HepG2 (cell line): ENCODE measurements at regions not wholly inside any gene's neighbourhood (a gene's known extent, or its start where the extent isn't known, plus 50 kb on each side); places are given as distances from the start of the nearest gene placed in this dataset.

Source experiments
- ATAC-seq: fragments of 200-7000 bp; cut with Tn5 transposase; 3 replicates; pipeline ENCODE4 v1.9.1; 2020; ENCODE audit warnings: mild to moderate bottlenecking, moderate library complexity
- BruUV-seq: library from RNA; stranded (reverse); fragments of 400-500 nt; replicated peaks from 2 replicates; lab custom pipeline; 2021; lab: Mats Ljungman, UMichigan
- CTCF ChIA-PET: fragments of 300-600 bp; formaldehyde crosslinking; extraction: SDS; loops from one replicate; lab custom pipeline; 2021; ENCODE audit warnings: low total read pairs, inconsistent platforms, low intra/inter-chr PET ratio; lab: Yijun Ruan, JAX
- POLR2A ChIA-PET: fragments of 350-600 bp; sonication (Branson Sonifier 250); formaldehyde crosslinking; loops from one replicate; lab custom pipeline; 2020; ENCODE audit warnings: antibody characterized with exemption, inconsistent platforms; lab: Yijun Ruan, JAX
- DNase-seq: peaks from one replicate; pipeline ENCODE4 v3.0.0-alpha.2; 2015; ENCODE audit warnings: low spot score
- FAIRE-seq: peaks from 3 replicates; lab custom pipeline; 2011; peaks lifted over from hg19 to GRCh38; lab: Jason Lieb, UNC
- H2AFZ ChIP-seq: one replicate; pipeline ENCODE4 v1.6.1; 2011; ENCODE audit warnings: low read length, inconsistent platforms
- H3K27ac ChIP-seq: fragments of 300-600 bp; 3 replicates; pipeline ENCODE4 v1.8.0; 2011; ENCODE audit warnings: mixed run types, mild to moderate bottlenecking, mixed read lengths, low read length, inconsistent platforms; ENCODE audit not compliant: insufficient read depth; ENCODE audit errors: extremely low read length
- H3K27me3 ChIP-seq, 2 experiments: fragments of 200-600 bp in 1 of 2; 2 replicates in 1 of 2; 3 replicates in 1 of 2; pipeline versions ENCODE4 v1.6.0 to v1.8.0; 2011; ENCODE audit warnings: low read length in 2 of 2, mild to moderate bottlenecking in 2 of 2, moderate library complexity in 2 of 2, inconsistent platforms in 1 of 2; ENCODE audit not compliant: insufficient read depth in 2 of 2, control insufficient read depth in 1 of 2
- H3K36me3 ChIP-seq, 2 experiments: fragments of 200-600 bp in 1 of 2; replicated peaks in 1 of 2; 2 replicates in 1 of 2; 3 replicates in 1 of 2; pipeline versions ENCODE4 v1.5.1 to v1.8.0; 2011; ENCODE audit warnings: low read length in 2 of 2, inconsistent platforms in 1 of 2; ENCODE audit not compliant: insufficient read depth in 2 of 2, control insufficient read depth in 1 of 2
- H3K4me1 ChIP-seq: 2 replicates; pipeline ENCODE4 v1.5.1; 2012; ENCODE audit warnings: low read length, inconsistent platforms; ENCODE audit not compliant: insufficient read depth
- H3K4me2 ChIP-seq: 2 replicates; pipeline ENCODE4 v1.6.0; 2011; ENCODE audit warnings: low read depth, low read length, inconsistent platforms
- H3K4me3 ChIP-seq, 3 experiments: fragments of 200-600 bp in 1 of 3; sonication (generic), shearing (Covaris generic) in 1 of 3; replicated peaks in 1 of 3; 2 replicates each; pipeline ENCODE4 v1.5.1; 2011 to 2016; ENCODE audit warnings: low read length in 3 of 3, inconsistent platforms in 2 of 3, low read depth in 2 of 3, mild to moderate bottlenecking in 2 of 3, control low read depth in 1 of 3, mixed read lengths in 1 of 3; ENCODE audit not compliant: insufficient read depth in 1 of 3
- H3K79me2 ChIP-seq: one replicate; pipeline ENCODE4 v1.6.1; 2011; ENCODE audit warnings: low read length, inconsistent platforms; ENCODE audit not compliant: insufficient read depth
- H3K9ac ChIP-seq: 2 replicates; pipeline ENCODE4 v1.6.0; 2011; ENCODE audit warnings: mild to moderate bottlenecking, low read depth, low read length, inconsistent platforms; ENCODE audit not compliant: insufficient read depth
- H3K9me3 ChIP-seq: 2 replicates; pipeline ENCODE4 v1.5.1; 2012; ENCODE audit warnings: mild to moderate bottlenecking, low read length
- H4K20me1 ChIP-seq: 2 replicates; pipeline ENCODE4 v1.6.0; 2011; ENCODE audit warnings: inconsistent platforms, mild to moderate bottlenecking, low read length, moderate library complexity; ENCODE audit not compliant: insufficient read depth
- BRCA1 ChIP-seq: sonication (generic); formaldehyde crosslinking; IDR thresholded peaks from 2 replicates; pipeline ENCODE4 v1.4.0; 2020; ENCODE audit warnings: missing genetic modification reagents
- HIVEP1 ChIP-seq: sonication (generic); formaldehyde crosslinking; IDR thresholded peaks from 2 replicates; pipeline ENCODE4 v1.4.0; 2020; ENCODE audit warnings: mild to moderate bottlenecking, missing genetic modification reagents
- KDM5B ChIP-seq: sonication (generic); formaldehyde crosslinking; IDR thresholded peaks from 2 replicates; pipeline ENCODE4 v1.4.0; 2020; ENCODE audit warnings: missing genetic modification reagents, mild to moderate bottlenecking, borderline replicate concordance
- PRDM4 ChIP-seq: sonication (generic); formaldehyde crosslinking; IDR thresholded peaks from 2 replicates; pipeline ENCODE4 v1.9.0; 2021; ENCODE audit warnings: missing genetic modification reagents, borderline replicate concordance
- RERE ChIP-seq: IDR thresholded peaks from 2 replicates; pipeline ENCODE4 v1.6.1; 2016; ENCODE audit warnings: low read depth, missing genetic modification reagents, missing compliant biosample characterization
- TRAFD1 ChIP-seq: sonication (generic); formaldehyde crosslinking; IDR thresholded peaks from 2 replicates; pipeline ENCODE4 v1.5.1; 2020; ENCODE audit warnings: missing genetic modification reagents, mild to moderate bottlenecking, borderline replicate concordance
- WIZ ChIP-seq: sonication (generic); formaldehyde crosslinking; IDR thresholded peaks from 2 replicates; pipeline ENCODE4 v1.5.1; 2020; ENCODE audit warnings: mild to moderate bottlenecking, missing genetic modification reagents
- ZBTB2 ChIP-seq: sonication (generic); formaldehyde crosslinking; IDR thresholded peaks from 2 replicates; pipeline ENCODE4 v1.8.0; 2022; ENCODE audit warnings: low read depth, missing genetic modification reagents
- ZFP36L2 ChIP-seq: sonication (generic); formaldehyde crosslinking; IDR thresholded peaks from 2 replicates; pipeline ENCODE4 v1.4.0; 2020; ENCODE audit warnings: missing genetic modification reagents
- ZNF333 ChIP-seq: sonication (generic); formaldehyde crosslinking; IDR thresholded peaks from 2 replicates; pipeline ENCODE4 v1.4.0; 2020; ENCODE audit warnings: mild to moderate bottlenecking, missing genetic modification reagents, borderline replicate concordance
- ZNF383 ChIP-seq: sonication (generic); formaldehyde crosslinking; IDR thresholded peaks from 2 replicates; pipeline ENCODE4 v1.4.0; 2020; ENCODE audit warnings: missing genetic modification reagents, mild to moderate bottlenecking, borderline replicate concordance
- ZNF619 ChIP-seq: sonication (generic); formaldehyde crosslinking; IDR thresholded peaks from 2 replicates; pipeline ENCODE4 v1.4.0; 2020; ENCODE audit warnings: mild to moderate bottlenecking, missing genetic modification reagents
- ZNF713 ChIP-seq: sonication (generic); formaldehyde crosslinking; IDR thresholded peaks from 2 replicates; pipeline ENCODE4 v1.4.0; 2020; ENCODE audit warnings: mild to moderate bottlenecking, missing genetic modification reagents
- ZNF780A ChIP-seq: sonication (generic); formaldehyde crosslinking; IDR thresholded peaks from 2 replicates; pipeline ENCODE4 v1.8.0; 2022; ENCODE audit warnings: mild to moderate bottlenecking, missing genetic modification reagents, moderate library complexity
- in situ Hi-C: cut with HindIII; loops from 2 replicates; pipeline ENCODE4 v1.10.0; 2017; ENCODE audit warnings: low pct_unique_long_range_greater_than_20kb; ENCODE audit not compliant: extremely low pct_ligation_motif_present
- intact Hi-C: fragments of 100-400 bp; cut with micrococcal nuclease; formaldehyde crosslinking; loops from one replicate; pipeline ENCODE4 v1.10.0; 2022; ENCODE audit not compliant: unreplicated experiment

- no peaks in the 10 kb centered on the region for H4K20me1 ChIP-seq
- no peak for TF ChIP-seq HIVEP1 (CRISPR knock-in tag)
- TF ChIP-seq BRCA1 (CRISPR knock-in tag), result no peak
- TF ChIP-seq ZNF333 (CRISPR knock-in tag), result no peak
- TF ChIP-seq ZBTB2 (CRISPR knock-in tag), result no peak
- TF ChIP-seq ZNF780A, result no peak
- no peak for TF ChIP-seq ZNF619 (CRISPR knock-in tag)
- no peak for TF ChIP-seq WIZ (CRISPR knock-in tag)
- TF ChIP-seq RERE (CRISPR knock-in tag), result no peak
- TF ChIP-seq ZFP36L2, result no peak
- no peak for TF ChIP-seq KDM5B (CRISPR knock-in tag)
- no peak for TF ChIP-seq PRDM4
- no peak for TF ChIP-seq TRAFD1
- TF ChIP-seq ZNF383 (CRISPR knock-in tag), result no peak
- no peak for TF ChIP-seq ZNF713
- ChIA-PET CTCF (no interaction called here), POLR2A (no interaction called here)
- DNase-seq (no peak), ATAC-seq (no peak), FAIRE-seq (no peak)
- peaks cover 71% of the 10 kb centered on the region for H3K9me3 ChIP-seq
- H3K9ac ChIP-seq, result no peak overlapping the region
- H3K36me3 ChIP-seq, result no peaks in the 10 kb centered on the region
- intact Hi-C loops (no loop called here), in situ Hi-C loops (no loop called here)
- no peak overlapping the region for H2AFZ ChIP-seq
- no peak overlapping the region for H3K27ac ChIP-seq
- no TSS peak for BruUV-seq
- no peaks in the 10 kb centered on the region for H3K4me1 ChIP-seq
- H3K4me3 ChIP-seq, result no peak overlapping the region
- no peaks in the 10 kb centered on the region for H3K79me2 ChIP-seq
- H3K4me2 ChIP-seq, result no peak overlapping the region
- H3K27me3 ChIP-seq, result no peaks in the 10 kb centered on the region; a peak in 1 of 5 replicates
Measured at GRCh38 chr12:5317556-5317955, 114.4 kb upstream of the NTF3 start.
